ENCODE measurements at regions not wholly inside any gene's neighbourhood (a gene's known extent, or its start where the extent isn't known, plus 50 kb on each side); places are given as distances from the start of the nearest gene placed in this dataset.

DNA sequence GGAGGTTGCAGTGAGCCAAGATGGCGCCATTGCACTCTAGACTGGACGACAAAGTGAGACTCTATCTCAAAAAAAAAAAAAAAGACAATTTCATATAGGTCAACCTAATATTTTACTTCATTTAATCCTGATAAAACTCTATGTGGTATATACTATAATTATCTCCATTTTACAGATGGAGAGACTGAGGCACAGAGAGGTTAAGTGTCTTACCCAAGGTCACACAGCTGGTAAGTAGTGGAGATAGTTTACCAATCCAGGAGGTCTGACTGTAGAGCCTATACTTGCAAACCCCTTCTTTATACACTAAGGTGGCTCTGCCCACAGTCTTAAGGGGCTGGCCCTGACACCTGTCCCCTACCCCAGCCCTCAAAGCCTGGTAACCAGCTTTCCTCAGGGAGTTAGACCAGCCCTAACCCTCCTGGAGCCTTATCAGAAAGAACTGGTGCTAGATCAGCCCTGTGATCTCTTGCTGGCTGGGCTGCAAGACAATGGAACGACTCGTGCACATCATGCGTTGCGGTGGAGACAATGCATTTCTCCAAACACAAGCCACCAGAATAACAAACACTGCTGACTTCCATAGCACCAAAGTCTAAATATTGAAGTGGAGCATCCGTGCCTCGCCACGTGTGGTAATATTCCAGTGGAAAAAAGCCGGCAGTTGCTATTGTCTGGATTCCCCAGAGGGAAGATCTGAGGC lies 60.0 kb upstream of the SMAD3 start:
- no peak for TF ChIP-seq FOXK2 (IDR thresholded peaks at IDR 0.05)
- TF ChIP-seq L3MBTL2 (conservative IDR thresholded peaks at IDR 0.05), result no peak
- no peak for TF ChIP-seq HDGF (IDR thresholded peaks at IDR 0.05; ENCODE audit: borderline replicate concordance)
- TF ChIP-seq SP1 (IDR thresholded peaks at IDR 0.05), result no peak
- TF ChIP-seq ARNT (IDR thresholded peaks at IDR 0.05), result no peak
- TF ChIP-seq FOXA1 (IDR thresholded peaks at IDR 0.05), result no peak
- TF ChIP-seq NFRKB (IDR thresholded peaks at IDR 0.05), result no peak
- no peak for TF ChIP-seq ZNF384 (IDR thresholded peaks at IDR 0.05)
- TF ChIP-seq TARDBP (IDR thresholded peaks at IDR 0.05), result no peak
- TF ChIP-seq, protein P1, sequence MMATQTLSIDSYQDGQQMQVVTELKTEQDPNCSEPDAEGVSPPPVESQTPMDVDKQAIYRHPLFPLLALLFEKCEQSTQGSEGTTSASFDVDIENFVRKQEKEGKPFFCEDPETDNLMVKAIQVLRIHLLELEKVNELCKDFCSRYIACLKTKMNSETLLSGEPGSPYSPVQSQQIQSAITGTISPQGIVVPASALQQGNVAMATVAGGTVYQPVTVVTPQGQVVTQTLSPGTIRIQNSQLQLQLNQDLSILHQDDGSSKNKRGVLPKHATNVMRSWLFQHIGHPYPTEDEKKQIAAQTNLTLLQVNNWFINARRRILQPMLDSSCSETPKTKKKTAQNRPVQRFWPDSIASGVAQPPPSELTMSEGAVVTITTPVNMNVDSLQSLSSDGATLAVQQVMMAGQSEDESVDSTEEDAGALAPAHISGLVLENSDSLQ (IDR thresholded peaks at IDR 0.05), result no peak
- TF ChIP-seq ELF4 (IDR thresholded peaks at IDR 0.05), result no peak
- TF ChIP-seq SUZ12 (IDR thresholded peaks at IDR 0.05), result no peak
- TF ChIP-seq CTBP1 (IDR thresholded peaks at IDR 0.05; ENCODE audit: borderline replicate concordance), result no peak
- TF ChIP-seq BHLHE40 (IDR thresholded peaks at IDR 0.05; ENCODE audit: borderline replicate concordance), result no peak
- no peak for TF ChIP-seq FOXM1 (IDR thresholded peaks at IDR 0.05; ENCODE audit: borderline replicate concordance)
- TF ChIP-seq LEF1 (IDR thresholded peaks at IDR 0.05; ENCODE audit: borderline replicate concordance), result no peak
- no peak for DNase-seq (ENCODE audit: extremely low spot score)
- POLR2A ChIA-PET, result interaction anchor here (1.0 kb wide), 1 partner anchor 19 kb away, joined by 3 read pairs; no protein-coding TSS in a partner anchor
- CTCF ChIA-PET, result no interaction called here

DNA sequence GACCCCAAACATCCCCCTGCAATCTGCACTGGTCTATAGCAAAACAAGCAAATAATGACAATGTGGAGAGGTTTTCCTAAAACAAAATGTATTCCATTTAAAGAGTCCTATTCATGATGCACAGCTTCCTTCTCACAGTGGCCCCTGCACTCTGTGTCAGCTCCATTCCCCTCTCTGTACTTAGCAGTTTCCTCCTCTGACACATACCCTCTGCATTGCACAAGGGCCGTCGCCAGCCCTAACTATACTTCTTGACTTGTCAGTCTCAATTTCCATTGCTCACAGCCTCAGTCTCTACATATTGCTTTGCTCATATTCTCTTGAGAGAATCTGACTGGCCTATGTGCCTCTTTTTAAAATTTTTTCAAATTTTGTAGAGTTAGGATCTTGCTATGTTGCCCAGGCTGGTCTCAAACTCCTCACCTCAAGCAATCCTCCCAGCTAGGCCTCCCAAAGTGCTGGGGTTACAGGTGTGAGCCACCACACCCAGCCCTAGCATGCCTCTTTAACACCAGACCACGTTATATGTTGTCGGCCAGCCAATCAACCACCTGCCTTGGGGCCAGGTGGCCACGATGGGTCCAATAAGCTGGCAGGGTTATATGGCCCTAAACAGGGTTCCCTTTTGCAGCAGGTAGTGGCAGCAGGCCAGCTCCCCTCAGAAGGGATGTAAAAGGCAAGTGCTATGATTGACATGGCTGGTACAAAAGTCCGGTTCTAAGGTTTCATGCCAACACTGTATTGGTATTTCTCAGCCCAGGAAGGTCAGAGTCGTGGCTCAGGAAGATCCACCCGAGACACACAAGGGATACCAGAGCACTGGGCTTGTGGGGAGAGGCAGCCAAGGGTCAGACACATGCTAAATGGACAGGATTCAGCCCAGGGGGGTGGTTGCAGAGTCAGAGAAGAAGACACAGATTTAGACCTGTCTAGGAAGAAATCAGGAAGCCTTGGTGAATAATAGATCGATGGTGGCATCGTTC lies 59.0 kb upstream of the SMAD3 start:
- no peak for DNase-seq (ENCODE audit: extremely low spot score)
- ChIA-PET CTCF (no interaction called here), POLR2A (no interaction called here)
- TF ChIP-seq BHLHE40 (IDR thresholded peaks at IDR 0.05; ENCODE audit: borderline replicate concordance), result no peak

DNA sequence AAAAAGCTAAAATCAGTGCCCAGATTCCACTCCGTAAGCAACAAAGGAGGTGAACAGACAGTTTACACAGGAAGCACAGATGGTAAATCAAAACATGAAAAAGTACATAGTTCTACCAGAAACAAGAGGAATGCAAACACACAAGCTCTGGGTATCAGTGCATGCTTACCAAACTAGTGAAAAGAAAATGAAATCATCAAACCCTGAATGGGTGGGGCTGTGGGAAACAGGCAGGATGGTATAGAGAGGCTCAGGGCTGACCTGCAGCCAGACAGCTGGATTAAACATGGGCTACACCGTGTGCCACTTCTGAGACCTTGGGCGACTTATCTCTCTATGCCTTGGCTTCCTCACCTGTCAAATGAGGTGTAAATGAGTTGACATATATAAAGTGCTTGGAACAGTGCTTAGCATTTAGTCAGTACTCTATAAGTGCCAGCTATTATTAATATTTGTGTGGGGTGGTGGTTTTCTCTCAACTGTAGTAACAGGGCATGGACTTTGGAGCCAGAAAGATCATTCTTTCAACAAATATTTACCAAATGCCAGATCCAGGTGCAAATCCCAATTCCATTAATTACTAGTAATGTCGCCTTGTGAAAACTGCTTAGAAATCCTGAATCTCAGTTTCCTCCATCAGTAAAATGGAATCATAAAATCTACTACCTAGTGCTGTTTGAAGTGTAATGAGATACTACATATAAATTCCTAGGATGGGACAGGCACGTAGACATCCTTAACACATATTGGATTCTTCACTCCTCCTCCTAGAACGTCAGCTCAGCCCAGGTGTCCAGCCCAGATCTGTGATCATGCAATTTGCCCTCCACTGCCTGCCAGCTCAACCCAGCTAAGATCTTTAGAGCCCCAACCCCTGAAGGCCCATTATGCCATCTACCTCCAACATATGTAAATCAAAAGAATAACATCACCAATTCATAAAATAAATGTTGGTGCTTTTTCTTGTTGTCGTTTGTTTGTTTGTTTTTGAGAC lies 55.5 kb upstream of the SMAD3 start:
- TF ChIP-seq BHLHE40 (IDR thresholded peaks at IDR 0.05; ENCODE audit: borderline replicate concordance), result no peak
- no peak for TF ChIP-seq FOXK2 (IDR thresholded peaks at IDR 0.05)
- no peak for TF ChIP-seq ELF4 (IDR thresholded peaks at IDR 0.05)
- no peak for TF ChIP-seq CTBP1 (IDR thresholded peaks at IDR 0.05; ENCODE audit: borderline replicate concordance)
- TF ChIP-seq SP1 (IDR thresholded peaks at IDR 0.05), result no peak
- TF ChIP-seq TARDBP (IDR thresholded peaks at IDR 0.05), result no peak
- TF ChIP-seq ARNT (IDR thresholded peaks at IDR 0.05), result no peak
- no peak for TF ChIP-seq NFRKB (IDR thresholded peaks at IDR 0.05)
- DNase-seq (ENCODE audit: extremely low spot score), result no peak
- ChIA-PET CTCF (interaction anchor here (1.3 kb wide), 1 partner anchor 8 kb away, joined by 3 read pairs; no protein-coding TSS in a partner anchor), POLR2A (no interaction called here)

DNA sequence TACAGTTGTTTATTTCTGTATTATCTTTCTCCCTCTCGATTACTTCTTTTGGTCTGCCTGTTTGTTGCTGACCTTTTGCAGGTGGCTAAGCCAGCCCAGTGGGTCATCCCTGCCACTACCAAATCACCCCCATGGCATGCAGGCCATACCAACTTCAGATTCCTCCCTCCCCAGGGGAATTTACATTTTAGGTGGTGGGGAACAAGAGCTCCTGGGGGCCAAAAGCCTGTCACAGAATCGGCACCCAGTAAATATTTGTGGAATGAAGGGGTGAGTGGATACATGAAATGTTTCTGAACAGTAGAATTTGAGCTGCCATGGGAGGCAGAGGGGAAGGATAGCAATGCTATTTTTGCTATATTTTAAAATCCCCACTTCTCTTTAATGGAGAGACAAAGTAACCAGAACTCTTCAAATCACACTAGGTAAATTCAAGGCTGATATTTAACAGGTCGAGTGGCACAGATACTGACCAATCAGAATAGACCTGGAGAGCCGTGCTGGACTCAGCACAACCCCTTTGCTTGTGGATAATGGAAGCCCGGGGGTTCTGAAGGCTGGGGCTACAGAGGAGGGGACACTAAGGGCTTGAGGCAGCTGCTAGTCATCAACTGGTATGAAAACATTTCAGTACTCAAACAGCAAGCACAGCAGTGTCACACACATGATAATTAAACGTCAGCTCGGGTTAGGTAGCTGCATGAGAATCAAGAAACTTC lies 54.3 kb upstream of the SMAD3 start:
- no peak for DNase-seq (ENCODE audit: extremely low spot score)
- ChIA-PET POLR2A (interaction anchor here (1.1 kb wide), 1 partner anchor 53 kb away, joined by 3 read pairs; no protein-coding TSS in a partner anchor), CTCF (interaction anchor here (0.6 to 1.3 kb wide), 2 partner anchors 15 to 186 kb away, joined by 3 read pairs; no protein-coding TSS in a partner anchor)
- TF ChIP-seq NFRKB (IDR thresholded peaks at IDR 0.05) (no peak), ZNF384 (IDR thresholded peaks at IDR 0.05) (no peak)
- TF ChIP-seq, protein P1 (IDR thresholded peaks at IDR 0.05), result peak; percentile 88

DNA sequence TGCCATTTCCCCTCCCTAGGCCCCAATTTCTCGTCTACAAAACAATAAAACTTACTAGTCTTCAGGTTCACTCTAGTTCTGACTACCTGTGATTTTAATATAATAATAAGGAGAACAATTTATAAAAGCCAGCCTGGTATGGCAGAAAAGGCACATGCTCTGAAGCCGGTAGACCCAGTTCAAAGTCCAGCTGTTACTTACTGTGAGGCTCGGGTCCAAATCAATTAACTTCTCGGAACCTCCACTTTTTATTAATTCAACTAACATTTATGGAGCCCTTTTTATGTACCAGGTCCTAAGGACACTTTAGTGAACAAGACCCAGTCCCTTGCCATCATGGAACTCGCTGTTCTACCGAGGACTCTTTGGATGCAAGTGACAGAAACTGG lies 53.8 kb upstream of the SMAD3 start:
- no peak for DNase-seq (ENCODE audit: extremely low spot score)
- ChIA-PET POLR2A (interaction anchor here (1.1 kb wide), 1 partner anchor 53 kb away, joined by 3 read pairs; no protein-coding TSS in a partner anchor), CTCF (interaction anchor here (0.6 to 1.3 kb wide), 2 partner anchors 14 to 185 kb away, joined by 3 read pairs; no protein-coding TSS in a partner anchor)
- no peak for TF ChIP-seq ZNF384 (IDR thresholded peaks at IDR 0.05)
- no peak for TF ChIP-seq FOXA1 (IDR thresholded peaks at IDR 0.05)
- TF ChIP-seq, protein P1 (IDR thresholded peaks at IDR 0.05), result no peak
- no peak for TF ChIP-seq FOXK2 (IDR thresholded peaks at IDR 0.05)
